ENCODE measurements at regions not wholly inside any gene's neighbourhood (a gene's known extent, or its start where the extent isn't known, plus 50 kb on each side); places are given as distances from the start of the nearest gene placed in this dataset.

DNA sequence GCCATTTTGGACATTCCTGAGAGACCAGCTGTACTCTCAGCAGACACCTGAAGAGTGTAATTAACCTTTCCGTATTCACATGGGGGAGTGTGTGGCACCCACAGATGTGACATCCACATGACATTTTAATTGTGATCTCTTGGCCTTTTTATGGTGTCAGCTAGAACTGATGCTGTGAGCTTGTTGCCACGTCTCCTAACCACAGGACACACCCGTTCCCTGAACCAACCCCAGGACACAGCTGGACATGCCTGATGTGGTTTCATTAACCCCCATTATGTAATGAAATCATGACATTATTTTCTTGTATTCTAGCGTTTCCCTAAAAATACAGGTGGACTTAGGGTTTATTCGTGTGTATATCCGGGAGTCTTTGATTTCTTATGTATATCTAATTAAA is 1036.1 kb downstream of the TMEM121 start:
- TF ChIP-seq ZFP3 (CRISPR knock-in tag; IDR thresholded peaks at IDR 0.05) (no peak), TCF4 (CRISPR knock-in tag; IDR thresholded peaks at IDR 0.05; ENCODE audit: borderline replicate concordance) (no peak), OSR1 (CRISPR knock-in tag; IDR thresholded peaks at IDR 0.05) (no peak), ZC3H10 (CRISPR knock-in tag; IDR thresholded peaks at IDR 0.05) (no peak), TOX (CRISPR knock-in tag; IDR thresholded peaks at IDR 0.05; ENCODE audit: borderline replicate concordance) (no peak), ARNTL (CRISPR knock-in tag; IDR thresholded peaks at IDR 0.05; ENCODE audit: borderline replicate concordance, low read depth) (no peak), RARB (CRISPR knock-in tag; IDR thresholded peaks at IDR 0.05) (no peak)
- TF ChIP-seq, protein P1, sequence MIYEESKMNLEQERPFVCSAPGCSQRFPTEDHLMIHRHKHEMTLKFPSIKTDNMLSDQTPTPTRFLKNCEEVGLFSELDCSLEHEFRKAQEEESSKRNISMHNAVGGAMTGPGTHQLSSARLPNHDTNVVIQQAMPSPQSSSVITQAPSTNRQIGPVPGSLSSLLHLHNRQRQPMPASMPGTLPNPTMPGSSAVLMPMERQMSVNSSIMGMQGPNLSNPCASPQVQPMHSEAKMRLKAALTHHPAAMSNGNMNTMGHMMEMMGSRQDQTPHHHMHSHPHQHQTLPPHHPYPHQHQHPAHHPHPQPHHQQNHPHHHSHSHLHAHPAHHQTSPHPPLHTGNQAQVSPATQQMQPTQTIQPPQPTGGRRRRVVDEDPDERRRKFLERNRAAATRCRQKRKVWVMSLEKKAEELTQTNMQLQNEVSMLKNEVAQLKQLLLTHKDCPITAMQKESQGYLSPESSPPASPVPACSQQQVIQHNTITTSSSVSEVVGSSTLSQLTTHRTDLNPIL (CRISPR knock-in tag; IDR thresholded peaks at IDR 0.05; ENCODE audit: low read depth), result no peak
- ATAC-seq, result no peak

DNA sequence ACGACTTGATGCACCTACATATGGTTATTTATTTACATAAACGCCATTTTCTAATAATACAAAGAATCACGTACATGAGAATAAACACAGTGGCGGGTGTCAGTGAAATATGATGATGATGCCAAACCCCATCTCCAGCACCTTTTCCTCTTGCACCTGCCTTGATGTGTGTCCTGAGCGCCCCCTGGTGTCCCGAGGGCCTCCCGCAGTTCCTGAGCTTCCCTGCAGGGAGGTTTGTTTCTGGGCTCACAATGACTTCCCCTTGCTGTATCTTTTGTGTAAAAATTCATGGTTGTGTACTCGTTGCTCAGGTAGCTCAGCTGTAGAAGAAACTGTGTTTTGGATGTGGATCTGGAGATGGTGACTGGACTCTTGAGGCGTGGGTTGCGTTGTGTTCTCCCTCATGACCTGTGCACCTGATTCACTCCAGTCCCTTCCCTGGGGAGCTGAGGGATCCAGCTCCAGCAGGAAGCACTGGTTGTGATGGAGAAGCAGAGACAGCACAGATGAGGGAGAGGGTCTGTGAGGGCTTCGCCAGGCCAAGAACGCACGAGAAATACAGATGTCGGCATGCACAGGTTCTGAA is 1037.8 kb downstream of the TMEM121 start:
- no peak for TF ChIP-seq ZFP30 (CRISPR knock-in tag; IDR thresholded peaks at IDR 0.05)
- no peak for TF ChIP-seq PPARA (CRISPR knock-in tag; IDR thresholded peaks at IDR 0.05; ENCODE audit: borderline replicate concordance)
- TF ChIP-seq, protein P2, sequence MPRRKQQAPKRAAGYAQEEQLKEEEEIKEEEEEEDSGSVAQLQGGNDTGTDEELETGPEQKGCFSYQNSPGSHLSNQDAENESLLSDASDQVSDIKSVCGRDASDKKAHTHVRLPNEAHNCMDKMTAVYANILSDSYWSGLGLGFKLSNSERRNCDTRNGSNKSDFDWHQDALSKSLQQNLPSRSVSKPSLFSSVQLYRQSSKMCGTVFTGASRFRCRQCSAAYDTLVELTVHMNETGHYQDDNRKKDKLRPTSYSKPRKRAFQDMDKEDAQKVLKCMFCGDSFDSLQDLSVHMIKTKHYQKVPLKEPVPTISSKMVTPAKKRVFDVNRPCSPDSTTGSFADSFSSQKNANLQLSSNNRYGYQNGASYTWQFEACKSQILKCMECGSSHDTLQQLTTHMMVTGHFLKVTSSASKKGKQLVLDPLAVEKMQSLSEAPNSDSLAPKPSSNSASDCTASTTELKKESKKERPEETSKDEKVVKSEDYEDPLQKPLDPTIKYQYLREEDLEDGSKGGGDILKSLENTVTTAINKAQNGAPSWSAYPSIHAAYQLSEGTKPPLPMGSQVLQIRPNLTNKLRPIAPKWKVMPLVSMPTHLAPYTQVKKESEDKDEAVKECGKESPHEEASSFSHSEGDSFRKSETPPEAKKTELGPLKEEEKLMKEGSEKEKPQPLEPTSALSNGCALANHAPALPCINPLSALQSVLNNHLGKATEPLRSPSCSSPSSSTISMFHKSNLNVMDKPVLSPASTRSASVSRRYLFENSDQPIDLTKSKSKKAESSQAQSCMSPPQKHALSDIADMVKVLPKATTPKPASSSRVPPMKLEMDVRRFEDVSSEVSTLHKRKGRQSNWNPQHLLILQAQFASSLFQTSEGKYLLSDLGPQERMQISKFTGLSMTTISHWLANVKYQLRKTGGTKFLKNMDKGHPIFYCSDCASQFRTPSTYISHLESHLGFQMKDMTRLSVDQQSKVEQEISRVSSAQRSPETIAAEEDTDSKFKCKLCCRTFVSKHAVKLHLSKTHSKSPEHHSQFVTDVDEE (CRISPR knock-in tag; IDR thresholded peaks at IDR 0.05), result no peak
- no peak for TF ChIP-seq BACH2 (CRISPR knock-in tag; IDR thresholded peaks at IDR 0.05; ENCODE audit: borderline replicate concordance)
- TF ChIP-seq ZNF70 (CRISPR knock-in tag; IDR thresholded peaks at IDR 0.05), result no peak
- TF ChIP-seq ESRRG (CRISPR knock-in tag; IDR thresholded peaks at IDR 0.05), result no peak
- no peak for TF ChIP-seq ISL1 (CRISPR knock-in tag; IDR thresholded peaks at IDR 0.05)
- no peak for TF ChIP-seq OSR1 (CRISPR knock-in tag; IDR thresholded peaks at IDR 0.05)
- TF ChIP-seq TCF4 (CRISPR knock-in tag; IDR thresholded peaks at IDR 0.05; ENCODE audit: borderline replicate concordance), result no peak
- no peak for TF ChIP-seq ZC3H10 (CRISPR knock-in tag; IDR thresholded peaks at IDR 0.05)
- TF ChIP-seq ARNTL (CRISPR knock-in tag; IDR thresholded peaks at IDR 0.05; ENCODE audit: borderline replicate concordance, low read depth), result no peak
- no peak for TF ChIP-seq RARB (CRISPR knock-in tag; IDR thresholded peaks at IDR 0.05)
- TF ChIP-seq ZFP3 (CRISPR knock-in tag; IDR thresholded peaks at IDR 0.05), result no peak
- ATAC-seq, result peak; percentile 83

DNA sequence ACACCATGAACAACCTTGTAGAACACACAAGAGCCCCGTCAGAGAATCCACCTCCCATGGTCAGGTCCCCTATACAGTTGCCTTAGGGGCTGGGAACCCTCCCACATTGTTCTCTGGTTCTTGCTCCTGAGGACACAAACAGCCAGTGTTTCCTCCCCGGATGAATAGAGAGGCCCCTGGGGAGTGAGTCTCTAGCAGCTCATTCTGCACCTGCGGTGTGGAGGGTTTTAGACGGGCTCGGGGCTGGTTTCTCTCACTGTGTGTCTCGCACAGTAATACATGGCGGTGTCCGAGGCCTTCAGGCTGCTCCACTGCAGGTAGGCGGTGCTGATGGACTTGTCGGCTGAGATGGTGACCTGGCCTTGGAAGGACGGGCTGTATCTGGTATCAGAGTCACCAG is 1052.1 kb downstream of the TMEM121 start:
- no peak for ATAC-seq
- TF ChIP-seq, protein P3, sequence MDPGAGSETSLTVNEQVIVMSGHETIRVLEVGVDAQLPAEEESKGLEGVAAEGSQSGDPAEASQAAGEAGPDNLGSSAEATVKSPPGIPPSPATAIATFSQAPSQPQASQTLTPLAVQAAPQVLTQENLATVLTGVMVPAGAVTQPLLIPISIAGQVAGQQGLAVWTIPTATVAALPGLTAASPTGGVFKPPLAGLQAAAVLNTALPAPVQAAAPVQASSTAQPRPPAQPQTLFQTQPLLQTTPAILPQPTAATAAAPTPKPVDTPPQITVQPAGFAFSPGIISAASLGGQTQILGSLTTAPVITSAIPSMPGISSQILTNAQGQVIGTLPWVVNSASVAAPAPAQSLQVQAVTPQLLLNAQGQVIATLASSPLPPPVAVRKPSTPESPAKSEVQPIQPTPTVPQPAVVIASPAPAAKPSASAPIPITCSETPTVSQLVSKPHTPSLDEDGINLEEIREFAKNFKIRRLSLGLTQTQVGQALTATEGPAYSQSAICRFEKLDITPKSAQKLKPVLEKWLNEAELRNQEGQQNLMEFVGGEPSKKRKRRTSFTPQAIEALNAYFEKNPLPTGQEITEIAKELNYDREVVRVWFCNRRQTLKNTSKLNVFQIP (CRISPR knock-in tag; IDR thresholded peaks at IDR 0.05; ENCODE audit: borderline replicate concordance, low read depth), result no peak
- TF ChIP-seq, protein P4, sequence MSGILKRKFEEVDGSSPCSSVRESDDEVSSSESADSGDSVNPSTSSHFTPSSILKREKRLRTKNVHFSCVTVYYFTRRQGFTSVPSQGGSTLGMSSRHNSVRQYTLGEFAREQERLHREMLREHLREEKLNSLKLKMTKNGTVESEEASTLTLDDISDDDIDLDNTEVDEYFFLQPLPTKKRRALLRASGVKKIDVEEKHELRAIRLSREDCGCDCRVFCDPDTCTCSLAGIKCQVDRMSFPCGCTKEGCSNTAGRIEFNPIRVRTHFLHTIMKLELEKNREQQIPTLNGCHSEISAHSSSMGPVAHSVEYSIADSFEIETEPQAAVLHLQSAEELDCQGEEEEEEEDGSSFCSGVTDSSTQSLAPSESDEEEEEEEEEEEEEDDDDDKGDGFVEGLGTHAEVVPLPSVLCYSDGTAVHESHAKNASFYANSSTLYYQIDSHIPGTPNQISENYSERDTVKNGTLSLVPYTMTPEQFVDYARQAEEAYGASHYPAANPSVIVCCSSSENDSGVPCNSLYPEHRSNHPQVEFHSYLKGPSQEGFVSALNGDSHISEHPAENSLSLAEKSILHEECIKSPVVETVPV (CRISPR knock-in tag; IDR thresholded peaks at IDR 0.05), result no peak
- no peak for TF ChIP-seq CSDC2 (CRISPR knock-in tag; IDR thresholded peaks at IDR 0.05)
- TF ChIP-seq, protein P5, sequence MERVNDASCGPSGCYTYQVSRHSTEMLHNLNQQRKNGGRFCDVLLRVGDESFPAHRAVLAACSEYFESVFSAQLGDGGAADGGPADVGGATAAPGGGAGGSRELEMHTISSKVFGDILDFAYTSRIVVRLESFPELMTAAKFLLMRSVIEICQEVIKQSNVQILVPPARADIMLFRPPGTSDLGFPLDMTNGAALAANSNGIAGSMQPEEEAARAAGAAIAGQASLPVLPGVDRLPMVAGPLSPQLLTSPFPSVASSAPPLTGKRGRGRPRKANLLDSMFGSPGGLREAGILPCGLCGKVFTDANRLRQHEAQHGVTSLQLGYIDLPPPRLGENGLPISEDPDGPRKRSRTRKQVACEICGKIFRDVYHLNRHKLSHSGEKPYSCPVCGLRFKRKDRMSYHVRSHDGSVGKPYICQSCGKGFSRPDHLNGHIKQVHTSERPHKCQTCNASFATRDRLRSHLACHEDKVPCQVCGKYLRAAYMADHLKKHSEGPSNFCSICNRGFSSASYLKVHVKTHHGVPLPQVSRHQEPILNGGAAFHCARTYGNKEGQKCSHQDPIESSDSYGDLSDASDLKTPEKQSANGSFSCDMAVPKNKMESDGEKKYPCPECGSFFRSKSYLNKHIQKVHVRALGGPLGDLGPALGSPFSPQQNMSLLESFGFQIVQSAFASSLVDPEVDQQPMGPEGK (CRISPR knock-in tag; IDR thresholded peaks at IDR 0.05; ENCODE audit: borderline replicate concordance), result no peak
- no peak for TF ChIP-seq ESRRG (CRISPR knock-in tag; IDR thresholded peaks at IDR 0.05)
- no peak for TF ChIP-seq ZC3H10 (CRISPR knock-in tag; IDR thresholded peaks at IDR 0.05)
- no peak for TF ChIP-seq GLIS3 (CRISPR knock-in tag; IDR thresholded peaks at IDR 0.05)
- TF ChIP-seq ZNF565 (CRISPR knock-in tag; conservative IDR thresholded peaks at IDR 0.05; ENCODE audit: low read depth), result no peak
- TF ChIP-seq ISL1 (CRISPR knock-in tag; IDR thresholded peaks at IDR 0.05), result no peak
- TF ChIP-seq, protein P2 (CRISPR knock-in tag; IDR thresholded peaks at IDR 0.05), result no peak
- TF ChIP-seq ZNF8 (CRISPR knock-in tag; IDR thresholded peaks at IDR 0.05), result no peak
- no peak for TF ChIP-seq ZNF70 (CRISPR knock-in tag; IDR thresholded peaks at IDR 0.05)
- no peak for TF ChIP-seq ZFP3 (CRISPR knock-in tag; IDR thresholded peaks at IDR 0.05)
- no peak for TF ChIP-seq OSR1 (CRISPR knock-in tag; IDR thresholded peaks at IDR 0.05)
- TF ChIP-seq BACH2 (CRISPR knock-in tag; IDR thresholded peaks at IDR 0.05; ENCODE audit: borderline replicate concordance), result no peak
- TF ChIP-seq PPARA (CRISPR knock-in tag; IDR thresholded peaks at IDR 0.05; ENCODE audit: borderline replicate concordance), result no peak
- no peak for TF ChIP-seq TCF4 (CRISPR knock-in tag; IDR thresholded peaks at IDR 0.05; ENCODE audit: borderline replicate concordance)
